ENCODE measurements at regions not wholly inside any gene's neighbourhood (a gene's known extent, or its start where the extent isn't known, plus 50 kb on each side); places are given as distances from the start of the nearest gene placed in this dataset.

DNA sequence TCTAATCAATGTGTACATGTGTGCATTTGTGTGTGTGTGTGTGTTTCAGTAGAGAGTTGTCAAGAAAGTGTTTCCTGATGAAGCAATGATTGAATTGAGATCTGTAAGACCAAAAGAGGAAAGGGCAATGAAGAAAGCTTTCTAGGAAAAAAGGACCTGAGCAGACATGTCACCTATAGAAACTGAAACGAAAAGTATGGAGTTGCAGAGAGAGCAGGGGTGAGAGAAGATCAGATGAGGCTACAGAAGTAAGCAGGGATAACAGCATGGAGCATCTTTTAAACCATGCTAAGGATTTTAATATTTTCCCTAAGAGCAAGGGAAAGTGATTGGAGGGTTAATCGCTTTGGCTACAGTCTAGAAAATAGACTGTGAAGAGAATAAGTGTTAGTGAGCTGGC lies 1459.4 kb upstream of the TENM4 start:
- no peak for TF ChIP-seq CTCF (IDR thresholded peaks at IDR 0.05; ENCODE audit: unreplicated experiment)
- H3K27ac Mint-ChIP-seq = no peak overlapping the region
- H3K9me3 Mint-ChIP-seq (ENCODE audit: low read depth) = peaks cover 15% of the 10 kb centered on the region
- no peak overlapping the region for H3K4me3 Mint-ChIP-seq (ENCODE audit: low read depth)
- DNase-seq (ENCODE audit: low spot score, unreplicated experiment) = no peak
- no peaks in the 10 kb centered on the region for H3K27me3 Mint-ChIP-seq
- no peaks in the 10 kb centered on the region for H3K36me3 Mint-ChIP-seq (ENCODE audit: insufficient read depth)
- no peaks in the 10 kb centered on the region for H3K4me1 Mint-ChIP-seq (ENCODE audit: low read depth)

GRCh38 chr11:80899381-80899780 lies 1458.6 kb upstream of the TENM4 start:
- Mint-ChIP-seq H3K27ac (no peak overlapping the region), H3K4me3 (ENCODE audit: low read depth) (no peak overlapping the region), H3K4me1 (ENCODE audit: low read depth) (no peaks in the 10 kb centered on the region), H3K36me3 (ENCODE audit: insufficient read depth) (no peaks in the 10 kb centered on the region), H3K27me3 (no peaks in the 10 kb centered on the region), H3K9me3 (ENCODE audit: low read depth) (peaks cover 15% of the 10 kb centered on the region)
- no peak for DNase-seq (ENCODE audit: low spot score, unreplicated experiment)
- no peak for TF ChIP-seq CTCF (IDR thresholded peaks at IDR 0.05; ENCODE audit: unreplicated experiment)

DNA sequence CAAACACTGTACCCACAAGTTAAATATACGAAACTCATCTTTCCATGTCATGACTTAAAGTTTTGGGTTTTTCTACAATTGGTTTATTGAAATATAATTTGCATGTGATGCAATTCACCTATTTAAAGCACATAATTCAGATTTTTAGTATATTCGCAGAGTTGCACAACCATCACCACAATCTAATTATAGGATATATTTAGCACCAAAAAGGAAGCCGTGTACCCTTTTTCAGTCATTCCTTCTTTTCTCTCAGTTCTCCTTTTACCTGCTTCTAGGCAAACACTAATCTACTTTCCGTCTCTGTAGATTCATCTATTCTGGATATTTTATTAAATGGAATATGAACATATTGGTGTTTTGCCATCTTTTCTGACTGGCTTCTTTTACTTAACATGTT lies 1458.1 kb upstream of the TENM4 start:
- Mint-ChIP-seq H3K9me3 (ENCODE audit: low read depth) (peaks cover 12% of the 10 kb centered on the region), H3K27me3 (no peaks in the 10 kb centered on the region), H3K36me3 (ENCODE audit: insufficient read depth) (no peaks in the 10 kb centered on the region), H3K4me1 (ENCODE audit: low read depth) (no peaks in the 10 kb centered on the region), H3K27ac (no peak overlapping the region), H3K4me3 (ENCODE audit: low read depth) (no peak overlapping the region)
- TF ChIP-seq CTCF (IDR thresholded peaks at IDR 0.05; ENCODE audit: unreplicated experiment) = no peak
- no peak for DNase-seq (ENCODE audit: low spot score, unreplicated experiment)

GRCh38 chr11:80886684-80887083 lies 1445.9 kb upstream of the TENM4 start:
- DNase-seq (ENCODE audit: low spot score, unreplicated experiment) = no peak
- Mint-ChIP-seq H3K9me3 (ENCODE audit: low read depth) (no peaks in the 10 kb centered on the region), H3K27me3 (no peaks in the 10 kb centered on the region), H3K4me1 (ENCODE audit: low read depth) (no peaks in the 10 kb centered on the region), H3K27ac (no peak overlapping the region), H3K36me3 (ENCODE audit: insufficient read depth) (no peaks in the 10 kb centered on the region), H3K4me3 (ENCODE audit: low read depth) (no peak overlapping the region)
- no peak for TF ChIP-seq CTCF (IDR thresholded peaks at IDR 0.05; ENCODE audit: unreplicated experiment)

DNA sequence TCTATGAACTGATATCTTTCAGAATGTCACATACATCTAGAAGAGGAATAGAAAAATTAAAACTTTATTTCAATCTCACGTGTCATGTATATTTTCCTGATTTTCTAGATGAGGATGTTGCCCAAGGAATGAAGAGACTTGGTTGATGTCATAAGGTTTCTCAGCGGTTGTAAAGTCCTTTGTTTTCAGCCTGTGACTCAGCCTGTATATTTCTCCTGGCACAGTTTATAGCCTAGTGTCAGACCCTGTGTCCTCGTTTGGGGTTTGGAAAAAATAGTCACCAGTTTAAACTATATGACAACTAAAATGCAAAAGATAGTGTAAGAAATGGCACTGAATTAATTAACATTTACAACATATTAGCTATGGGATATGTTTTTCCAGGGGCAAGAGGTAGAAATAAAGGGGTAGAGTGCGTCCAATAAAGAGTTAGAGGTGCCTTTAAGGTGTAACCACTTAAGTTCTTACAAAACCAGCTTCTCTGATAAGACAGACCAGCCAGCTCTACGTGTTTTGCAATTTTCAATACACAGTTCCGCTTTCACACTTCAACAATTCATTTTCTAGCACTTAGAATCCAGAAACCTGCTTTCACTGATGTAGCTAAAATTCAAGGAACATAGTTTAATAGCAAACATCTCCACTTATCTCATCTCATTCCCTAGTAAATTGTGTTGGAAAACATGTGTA lies 1432.6 kb upstream of the TENM4 start:
- TF ChIP-seq CTCF (IDR thresholded peaks at IDR 0.05; ENCODE audit: unreplicated experiment) = no peak
- no peak overlapping the region for H3K27ac Mint-ChIP-seq
- H3K4me1 Mint-ChIP-seq (ENCODE audit: low read depth) = peaks cover 2% of the 10 kb centered on the region
- H3K36me3 Mint-ChIP-seq (ENCODE audit: insufficient read depth) = no peaks in the 10 kb centered on the region
- H3K9me3 Mint-ChIP-seq (ENCODE audit: low read depth) = no peaks in the 10 kb centered on the region
- no peak overlapping the region for H3K4me3 Mint-ChIP-seq (ENCODE audit: low read depth)
- no peak for DNase-seq (ENCODE audit: low spot score, unreplicated experiment)
- no peaks in the 10 kb centered on the region for H3K27me3 Mint-ChIP-seq

Data from progenitor cell of endocrine pancreas (in vitro differentiated cells).